Lower leg skin (tissue), 3 donors: ENCODE measurements at regions not wholly inside any gene's neighbourhood (a gene's known extent, or its start where the extent isn't known, plus 50 kb on each side); places are given as distances from the start of the nearest gene placed in this dataset.

Experiments
- CTCF ChIP-seq, 3 donors: fragments of 450-650 bp; IDR thresholded peaks; one replicate each; pipeline ENCODE4 v1.5.1; 2016; ENCODE audit warnings: antibody characterized with exemption in 3 of 3, mild to moderate bottlenecking in 3 of 3, moderate library complexity in 2 of 3
- POLR2A ChIP-seq, 2 donors: fragments of 450-650 bp; IDR thresholded peaks; one replicate each; pipeline ENCODE4 v1.6.1; 2016 to 2017; ENCODE audit warnings: antibody characterized with exemption in 2 of 2, mild to moderate bottlenecking in 1 of 2, moderate library complexity in 1 of 2

GRCh38 chr12:13369474-13370056 is 173.0 kb downstream of the EMP1 start:
- TF ChIP-seq POLR2A (IDR thresholded peaks at IDR 0.05) (no peak), CTCF (IDR thresholded peaks at IDR 0.05) (no peak)
